Hypothalamus (tissue), 51 donors: ENCODE measurements at regions not wholly inside any gene's neighbourhood (a gene's known extent, or its start where the extent isn't known, plus 50 kb on each side); places are given as distances from the start of the nearest gene placed in this dataset.
"Not testable (repeated sequence)": the region's sequence is repeated elsewhere in the genome, so short reads cannot be mapped to it uniquely, and the experiment has no call there.

ENCODE experiments used
- DNase-seq, 51 donors: peaks; one replicate each; lab custom pipeline; 2025; lab: John Stamatoyannopoulos, UW

DNA sequence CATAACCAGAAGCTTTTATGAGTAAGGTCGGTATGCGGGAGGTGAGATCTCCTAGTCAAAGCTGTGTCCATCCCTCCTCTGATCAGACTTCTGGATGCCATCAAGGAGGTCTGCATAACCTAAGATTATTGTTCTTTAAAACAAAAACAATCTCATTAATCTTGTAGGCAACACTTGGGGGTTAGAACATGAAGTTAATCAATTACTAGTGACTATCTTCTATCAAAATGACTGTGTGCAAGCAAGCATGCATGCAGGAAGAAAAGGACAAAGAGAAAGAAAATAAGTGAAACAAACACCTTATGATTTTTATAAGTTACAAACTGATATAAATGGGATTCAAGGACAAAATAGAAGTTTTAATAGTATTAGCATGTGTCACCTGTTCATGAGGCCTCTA lies 2435.9 kb upstream of the PCDH20 start:
- no peak for DNase-seq

DNA sequence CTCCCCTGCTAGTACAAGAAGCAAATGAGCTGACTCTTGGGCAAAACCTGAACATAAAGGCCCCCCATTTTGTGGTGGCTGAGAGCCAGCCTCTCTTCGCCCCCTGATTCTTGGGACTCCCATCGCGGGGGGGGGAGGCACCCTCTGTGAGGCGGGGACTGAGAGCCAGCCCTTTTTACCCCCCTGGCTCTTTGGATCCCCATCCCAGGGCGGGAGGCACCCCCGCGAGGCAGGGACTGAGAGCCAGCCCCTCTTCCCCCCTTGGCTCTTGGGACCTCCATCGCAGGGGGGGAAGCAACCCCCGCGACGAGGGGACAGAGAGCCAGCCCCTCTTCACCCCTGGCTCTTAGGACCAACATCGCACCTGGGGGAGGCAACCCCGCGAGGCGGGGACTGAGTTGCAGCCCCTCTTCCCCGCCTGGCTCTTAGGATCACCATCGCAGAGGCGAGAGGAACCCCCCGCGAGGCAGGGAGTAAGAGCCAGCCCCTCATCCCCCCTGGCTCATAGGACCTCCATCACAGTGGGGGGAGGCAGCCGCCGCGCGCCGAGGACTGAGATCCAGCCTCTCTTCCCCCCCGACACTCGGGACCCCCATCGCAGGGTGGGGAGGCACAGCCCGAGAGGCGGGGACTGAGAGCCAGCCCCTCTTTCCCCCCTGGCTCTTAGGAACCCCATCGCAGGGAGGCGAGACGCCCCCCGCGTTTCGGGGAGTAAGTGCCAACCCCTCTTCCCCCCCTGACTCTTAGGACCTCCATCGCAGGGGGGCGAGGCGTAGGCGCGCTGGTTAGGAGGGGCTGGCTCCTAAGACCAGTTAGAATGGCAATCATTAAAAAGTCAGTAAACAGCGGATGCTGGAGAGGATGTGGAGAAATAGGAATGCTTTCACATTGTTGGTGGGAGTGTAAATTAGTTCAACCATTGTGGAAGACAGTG lies 2428.4 kb upstream of the PCDH20 start:
- DNase-seq: no peak

DNA sequence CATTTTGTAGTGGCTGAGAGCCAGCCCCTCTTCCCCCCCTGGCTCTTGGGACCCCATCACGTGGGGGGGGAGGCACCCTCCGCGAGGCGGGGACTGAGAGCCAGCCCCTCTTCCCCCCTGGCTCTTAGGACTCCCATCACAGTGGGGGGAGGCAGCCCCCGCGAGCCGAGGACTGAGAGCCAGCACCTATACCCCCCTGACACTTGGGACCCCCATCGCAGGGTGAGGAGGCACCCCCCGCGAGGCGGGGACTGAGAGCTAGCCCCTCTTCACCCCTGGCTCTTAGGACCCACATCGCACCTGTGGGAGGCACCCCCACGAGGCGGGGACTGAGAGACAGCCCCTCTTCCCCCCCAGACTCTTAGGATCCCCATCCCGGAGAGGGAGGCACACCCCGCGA lies 2426.5 kb upstream of the PCDH20 start:
- no peak for DNase-seq

DNA sequence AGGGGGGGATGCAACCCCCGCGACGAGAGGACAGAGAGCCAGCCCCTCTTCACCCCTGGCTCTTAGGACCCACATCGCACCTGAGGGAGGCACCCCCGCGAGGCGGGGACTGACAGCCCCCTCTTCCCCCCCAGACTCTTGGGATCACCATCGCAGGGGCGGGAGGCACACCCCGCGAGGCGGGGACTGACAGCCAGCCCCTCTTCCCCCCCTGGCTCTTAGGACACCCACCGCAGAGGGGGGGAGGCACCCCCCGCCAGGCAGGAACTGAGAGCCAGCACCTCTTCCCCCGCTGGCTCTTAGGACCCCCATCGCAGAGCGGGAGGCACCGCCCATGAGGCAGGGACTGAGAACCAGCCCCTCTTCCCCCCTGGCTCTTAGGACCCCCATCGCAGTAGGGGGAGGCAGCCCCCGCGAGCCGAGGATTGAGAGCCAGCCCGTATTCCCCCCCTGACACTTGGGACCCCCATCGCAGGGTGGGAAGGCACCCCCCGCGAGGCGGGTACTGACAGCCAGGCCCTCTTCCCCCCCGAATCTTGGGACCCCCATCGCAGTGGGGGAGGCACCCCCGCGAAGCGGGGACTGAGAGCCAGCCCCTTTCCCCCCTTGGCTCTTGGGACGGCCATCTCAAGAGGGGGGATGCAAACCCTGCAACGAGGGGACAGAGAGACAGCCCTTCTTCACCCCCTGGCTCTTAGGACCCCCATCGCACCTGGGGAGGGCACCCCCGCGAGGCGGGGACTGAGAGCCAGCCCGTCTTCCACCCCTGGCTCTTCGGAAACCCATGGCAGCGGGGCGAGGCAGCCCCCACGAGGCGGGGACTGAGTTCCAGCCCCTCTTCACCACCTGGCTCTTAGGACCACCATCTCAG lies 2425.1 kb upstream of the PCDH20 start:
- DNase-seq: no peak

DNA sequence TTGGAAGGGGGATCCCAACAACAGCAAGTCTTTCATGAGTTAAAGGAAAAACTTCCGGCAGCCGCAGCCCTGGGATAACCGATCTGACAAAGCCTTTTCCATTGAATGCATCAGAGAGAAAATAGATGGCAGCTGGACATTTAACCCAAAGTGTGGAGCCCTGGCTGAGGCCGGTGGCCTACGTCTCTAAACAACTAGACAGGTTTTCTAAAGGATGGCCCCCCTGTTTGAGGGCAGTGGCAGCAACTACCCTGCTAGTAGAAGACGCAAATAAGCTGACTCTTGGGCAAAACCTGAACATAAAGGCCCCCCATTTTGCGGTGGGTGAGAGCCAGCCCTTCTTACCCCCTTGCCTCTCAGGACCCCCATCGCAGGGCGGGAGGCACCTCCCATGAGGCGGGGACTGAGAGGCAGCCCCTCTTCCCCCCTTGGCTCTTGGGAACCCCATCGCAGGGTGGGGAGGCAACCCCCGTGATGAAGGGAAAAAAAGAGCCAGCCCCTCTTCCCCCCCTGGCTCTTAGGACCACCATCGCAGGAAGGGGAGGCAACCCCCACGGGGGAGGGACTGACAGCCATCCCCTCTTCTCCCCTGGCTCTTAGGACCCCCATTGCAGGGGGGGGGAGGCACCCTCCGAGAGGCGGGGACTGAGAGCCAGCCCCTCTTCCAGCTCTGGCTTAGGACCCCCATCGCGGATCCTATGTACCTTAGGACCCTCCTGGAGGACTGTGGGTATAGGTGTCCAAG lies 2422.9 kb upstream of the PCDH20 start:
- DNase-seq: no peak

DNA sequence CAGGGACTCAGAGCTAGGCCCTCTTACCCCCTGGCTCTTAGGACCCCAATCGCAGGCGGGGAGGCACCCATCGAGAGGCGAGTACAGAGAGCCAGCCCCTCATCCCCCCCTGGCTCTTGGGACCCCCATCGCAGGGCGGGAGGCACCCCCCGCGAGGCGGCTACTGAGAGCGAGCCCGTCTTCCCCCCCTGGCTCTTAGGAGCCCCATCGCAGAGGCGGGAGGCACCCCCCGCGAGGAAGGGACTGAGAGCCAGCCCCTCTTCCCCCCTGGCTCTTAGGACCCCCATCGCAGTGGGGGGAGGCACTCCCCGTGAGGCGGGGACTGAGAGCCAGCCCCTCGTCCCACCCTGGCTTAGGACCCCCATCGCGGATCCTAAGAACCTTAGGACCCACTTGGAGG lies 2422.1 kb upstream of the PCDH20 start:
- DNase-seq: not testable (repeated sequence)

DNA sequence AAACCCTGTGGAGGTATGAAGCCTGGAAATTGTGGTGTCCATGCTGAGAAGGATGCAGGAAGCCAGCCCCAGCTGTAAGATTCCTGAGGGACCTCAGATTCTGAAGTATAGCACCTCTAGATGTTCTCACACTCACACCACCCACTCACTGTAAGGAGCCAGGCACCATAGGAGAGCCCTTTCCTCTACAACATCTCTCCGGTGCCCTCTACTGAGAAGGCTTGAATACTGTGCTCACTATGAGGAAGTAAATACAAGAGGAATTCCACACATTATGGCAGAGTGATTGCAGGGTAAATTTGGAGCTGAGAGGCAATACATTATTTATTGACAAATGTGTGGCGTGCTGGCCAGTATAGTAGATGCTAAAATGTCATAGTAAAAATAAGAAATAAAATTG lies 2414.0 kb upstream of the PCDH20 start:
- DNase-seq: not testable (repeated sequence)

DNA sequence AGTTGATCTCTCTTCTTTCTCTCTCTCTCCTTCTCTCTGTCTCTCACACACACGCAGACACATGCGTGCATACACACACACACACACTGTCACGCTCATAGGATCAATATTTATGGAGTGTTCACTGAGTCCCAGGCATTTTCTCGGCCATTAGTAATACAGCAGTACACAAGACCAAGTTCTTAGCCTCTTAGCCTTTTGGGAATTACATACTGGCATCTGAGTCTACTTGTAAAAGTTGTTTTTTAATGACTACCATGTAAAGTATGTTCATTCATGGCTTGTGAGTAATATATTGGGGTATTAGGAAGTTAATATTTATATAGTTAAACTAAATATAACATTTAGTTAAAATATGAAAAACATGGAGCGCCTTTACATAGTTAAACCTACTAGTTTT lies 2406.1 kb upstream of the PCDH20 start:
- DNase-seq: not testable (repeated sequence)

DNA sequence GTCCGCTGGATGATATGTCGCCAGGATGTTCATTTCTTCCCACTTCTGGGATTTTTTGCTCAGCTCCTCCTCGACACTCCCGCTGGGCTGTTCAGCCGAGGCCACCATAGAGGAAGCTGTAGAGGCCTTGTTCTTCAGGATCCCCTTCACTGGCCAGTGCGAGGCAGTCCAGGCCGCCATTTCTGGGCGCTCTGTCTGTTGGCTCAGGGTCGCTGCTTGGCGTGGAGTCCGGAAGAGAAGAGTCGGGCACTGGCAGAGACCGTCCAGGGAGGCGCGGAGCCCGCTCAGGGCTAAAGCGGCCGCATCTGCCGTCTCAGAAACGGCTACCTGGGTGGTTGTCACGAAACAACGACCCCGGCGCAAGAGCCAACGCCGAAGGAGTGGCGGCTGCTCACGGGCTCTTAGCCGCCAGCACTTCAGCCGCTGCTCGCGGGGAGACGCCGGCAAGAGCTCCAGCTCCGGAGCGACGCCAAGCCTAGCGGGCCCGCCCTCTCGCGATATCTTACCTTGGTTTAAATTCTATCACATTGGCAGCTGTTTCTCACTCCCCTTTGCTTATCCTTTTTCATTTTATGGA lies 2395.9 kb upstream of the PCDH20 start:
- not testable (repeated sequence) for DNase-seq

DNA sequence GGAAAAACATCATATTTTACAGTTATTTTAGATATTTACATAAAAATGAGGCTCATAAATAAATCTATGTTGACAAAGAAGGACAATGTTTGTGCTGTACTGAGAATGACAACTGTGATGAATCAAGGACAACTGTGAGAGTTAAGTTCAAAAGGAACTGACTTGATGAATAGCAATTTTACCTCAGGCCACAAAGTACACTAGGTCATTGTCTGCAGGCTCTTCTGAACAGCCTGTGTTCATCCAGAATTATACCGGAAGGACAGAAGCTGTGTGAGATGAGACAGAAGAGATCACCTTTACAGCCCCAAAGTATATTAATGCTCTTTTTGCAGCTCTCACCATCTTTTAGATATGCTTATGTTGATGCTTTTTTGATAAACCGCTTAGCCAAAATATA lies 2375.5 kb upstream of the PCDH20 start:
- not testable (repeated sequence) for DNase-seq

DNA sequence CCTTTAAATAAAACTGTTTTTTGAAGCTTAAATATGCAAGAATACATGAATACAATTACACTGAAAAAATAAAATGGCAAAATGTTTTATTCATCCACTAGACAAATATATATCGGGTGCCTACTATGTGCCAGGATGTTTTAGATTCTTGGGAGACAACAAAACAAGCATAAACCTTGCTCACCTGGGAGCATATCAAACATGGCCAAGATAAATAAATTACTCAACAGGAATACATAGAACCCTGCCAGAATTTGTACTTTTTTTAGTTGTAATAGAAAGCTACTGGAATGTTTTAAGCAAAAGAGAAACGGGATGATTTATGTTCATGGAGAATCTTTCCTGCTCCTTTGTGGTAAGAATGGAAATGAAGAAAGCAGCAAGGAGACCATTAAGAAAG lies 2358.5 kb upstream of the PCDH20 start:
- DNase-seq: no peak

DNA sequence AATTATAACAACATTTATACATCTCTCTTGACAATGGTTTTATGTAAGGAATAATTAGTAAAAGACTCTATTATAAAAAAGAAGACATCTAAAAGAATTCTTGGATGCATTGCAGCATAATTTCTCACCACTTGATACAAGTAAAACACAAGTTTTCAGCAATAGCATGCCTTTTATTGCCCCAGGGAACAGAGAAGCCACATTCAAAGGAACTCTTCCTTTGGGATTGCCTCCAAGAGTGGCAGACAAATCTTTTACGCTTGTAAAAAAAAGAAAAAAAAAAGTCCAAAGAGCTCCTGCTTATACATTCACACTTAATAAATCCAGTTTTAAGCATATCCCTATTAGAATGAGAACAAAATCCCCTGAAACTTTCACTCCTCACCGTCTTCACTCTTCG lies 2357.8 kb upstream of the PCDH20 start:
- DNase-seq: no peak

DNA sequence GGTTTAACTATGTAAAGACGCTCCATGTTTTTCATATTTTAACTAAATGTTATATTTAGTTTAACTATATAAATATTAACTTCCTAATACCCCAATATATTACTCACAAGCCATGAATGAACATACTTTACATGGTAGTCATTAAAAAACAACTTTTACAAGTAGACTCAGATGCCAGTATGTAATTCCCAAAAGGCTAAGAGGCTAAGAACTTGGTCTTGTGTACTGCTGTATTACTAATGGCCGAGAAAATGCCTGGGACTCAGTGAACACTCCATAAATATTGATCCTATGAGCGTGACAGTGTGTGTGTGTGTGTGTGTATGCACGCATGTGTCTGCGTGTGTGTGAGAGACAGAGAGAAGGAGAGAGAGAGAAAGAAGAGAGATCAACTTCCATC lies 2342.0 kb upstream of the PCDH20 start:
- DNase-seq: not testable (repeated sequence)

DNA sequence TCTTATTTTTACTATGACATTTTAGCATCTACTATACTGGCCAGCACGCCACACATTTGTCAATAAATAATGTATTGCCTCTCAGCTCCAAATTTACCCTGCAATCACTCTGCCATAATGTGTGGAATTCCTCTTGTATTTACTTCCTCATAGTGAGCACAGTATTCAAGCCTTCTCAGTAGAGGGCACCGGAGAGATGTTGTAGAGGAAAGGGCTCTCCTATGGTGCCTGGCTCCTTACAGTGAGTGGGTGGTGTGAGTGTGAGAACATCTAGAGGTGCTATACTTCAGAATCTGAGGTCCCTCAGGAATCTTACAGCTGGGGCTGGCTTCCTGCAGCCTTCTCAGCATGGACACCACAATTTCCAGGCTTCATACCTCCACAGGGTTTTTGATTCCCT lies 2334.2 kb upstream of the PCDH20 start:
- not testable (repeated sequence) for DNase-seq

DNA sequence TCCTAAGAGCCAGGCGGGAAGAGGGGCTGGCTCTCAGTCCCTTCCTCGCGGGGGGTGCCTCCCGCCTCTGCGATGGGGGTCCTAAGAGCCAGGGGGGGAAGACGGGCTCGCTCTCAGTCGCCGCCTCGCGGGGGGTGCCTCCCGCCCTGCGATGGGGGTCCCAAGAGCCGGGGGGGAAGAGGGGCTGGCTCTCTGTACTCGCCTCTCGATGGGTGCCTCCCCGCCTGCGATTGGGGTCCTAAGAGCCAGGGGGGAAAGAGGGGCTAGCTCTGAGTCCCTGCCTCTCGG lies 2326.1 kb upstream of the PCDH20 start:
- not testable (repeated sequence) for DNase-seq

DNA sequence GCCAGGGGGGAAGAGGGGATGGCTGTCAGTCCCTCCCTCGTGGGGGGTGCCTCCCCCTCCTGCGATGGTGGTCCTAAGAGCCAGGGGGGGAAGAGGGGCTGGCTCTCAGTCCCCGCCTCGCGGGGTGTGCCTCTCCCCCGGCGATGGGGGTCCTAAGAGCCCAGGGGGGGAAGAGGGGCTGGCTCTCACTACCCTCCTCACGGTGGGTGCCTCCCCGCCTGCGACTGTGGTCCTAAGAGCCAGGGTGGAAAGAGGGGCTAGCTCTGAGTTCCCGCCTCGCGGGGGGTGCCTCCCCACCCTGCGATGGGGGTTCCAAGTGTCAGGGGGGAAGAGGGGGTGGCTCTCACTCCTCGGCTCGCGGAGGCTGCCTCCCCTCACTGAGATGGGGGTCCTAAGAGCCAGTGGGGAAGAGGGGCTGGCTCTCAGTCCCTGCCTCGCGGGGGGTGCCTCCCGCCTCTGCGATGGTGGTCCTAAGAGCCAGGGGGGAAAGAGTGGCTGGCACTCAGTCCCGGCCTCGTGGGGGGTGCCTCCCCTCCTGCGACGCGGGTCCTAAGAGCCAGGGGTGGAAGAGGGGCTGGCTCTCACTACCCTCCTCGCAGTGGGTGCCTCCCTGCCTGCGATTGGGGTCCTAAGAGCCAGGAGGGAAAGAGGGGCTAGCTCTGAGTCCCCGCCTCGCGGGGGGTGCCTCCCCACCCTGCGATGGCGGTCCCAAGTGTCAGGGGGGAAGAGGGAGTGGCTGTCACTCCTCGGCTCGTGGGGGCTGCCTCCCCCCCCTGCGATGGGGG lies 2325.6 kb upstream of the PCDH20 start:
- no peak for DNase-seq

DNA sequence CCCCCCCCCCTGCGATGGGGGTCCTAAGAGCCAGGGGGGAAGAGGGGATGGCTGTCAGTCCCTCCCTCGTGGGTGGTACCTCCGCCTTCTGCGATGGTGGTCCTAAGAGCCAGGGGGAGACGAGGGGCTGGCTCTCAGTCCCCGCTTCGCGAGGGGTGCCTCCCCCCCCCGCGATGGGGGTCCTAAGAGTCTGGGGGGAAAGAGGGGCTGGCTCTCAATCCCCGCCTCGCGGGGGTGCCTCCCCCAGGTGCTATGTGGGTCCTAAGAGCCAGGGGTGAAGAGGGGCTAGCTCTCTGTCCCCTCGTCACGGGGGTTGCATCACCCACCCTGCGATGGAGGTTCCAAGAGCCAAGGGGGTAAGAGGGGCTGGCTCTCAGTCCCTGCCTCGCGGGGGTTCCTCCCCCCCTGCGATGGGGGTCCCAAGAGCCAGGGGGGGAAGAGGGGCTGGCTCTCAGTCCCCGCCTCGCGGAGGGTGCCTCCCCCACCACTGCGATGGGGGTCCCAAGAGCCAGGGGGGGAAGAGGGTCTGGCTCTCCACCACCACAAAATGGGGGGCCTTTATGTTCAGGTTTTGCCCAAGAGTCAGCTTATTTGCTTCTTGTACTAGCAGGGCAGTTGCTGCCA lies 2323.6 kb upstream of the PCDH20 start:
- not testable (repeated sequence) for DNase-seq

DNA sequence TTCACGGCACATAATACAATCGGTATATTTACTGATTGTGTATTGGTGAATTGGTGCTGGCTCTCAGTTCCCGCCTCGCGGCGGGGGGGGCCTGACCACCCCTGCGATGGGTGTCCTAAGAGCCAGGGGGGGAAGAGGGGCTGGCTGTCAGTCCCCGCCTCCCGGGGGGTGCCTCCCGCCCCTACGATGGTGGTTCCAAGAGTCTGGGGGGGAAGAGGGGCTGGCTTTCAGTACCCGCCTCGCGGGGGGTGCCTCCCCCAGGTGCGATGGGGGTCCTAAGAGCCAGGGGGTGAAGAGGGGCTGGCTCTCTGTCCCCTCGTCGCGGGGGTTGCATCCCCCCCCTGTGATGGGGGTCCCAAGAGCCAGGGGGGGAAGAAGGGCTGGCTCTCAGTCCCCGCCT lies 2321.8 kb upstream of the PCDH20 start:
- DNase-seq: no peak

DNA sequence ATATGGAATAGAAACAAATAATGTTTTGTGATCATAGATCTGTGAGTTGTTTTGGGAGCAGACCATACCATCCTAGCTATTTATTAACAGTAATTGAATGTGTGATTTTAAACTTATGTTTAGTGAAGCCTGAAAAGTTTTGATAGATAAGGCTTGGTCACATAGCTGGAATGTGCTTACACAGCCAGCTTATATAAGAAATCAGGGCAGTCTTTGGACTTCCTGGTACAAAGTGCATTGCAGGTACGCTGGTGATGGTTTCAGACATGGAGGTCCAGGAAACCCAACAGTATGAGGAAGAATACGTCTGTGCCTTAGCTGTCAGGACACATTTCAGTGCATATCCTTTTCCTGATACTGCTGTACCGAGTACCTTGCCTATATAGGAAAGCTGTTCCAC lies 2316.2 kb upstream of the PCDH20 start:
- DNase-seq: no peak

DNA sequence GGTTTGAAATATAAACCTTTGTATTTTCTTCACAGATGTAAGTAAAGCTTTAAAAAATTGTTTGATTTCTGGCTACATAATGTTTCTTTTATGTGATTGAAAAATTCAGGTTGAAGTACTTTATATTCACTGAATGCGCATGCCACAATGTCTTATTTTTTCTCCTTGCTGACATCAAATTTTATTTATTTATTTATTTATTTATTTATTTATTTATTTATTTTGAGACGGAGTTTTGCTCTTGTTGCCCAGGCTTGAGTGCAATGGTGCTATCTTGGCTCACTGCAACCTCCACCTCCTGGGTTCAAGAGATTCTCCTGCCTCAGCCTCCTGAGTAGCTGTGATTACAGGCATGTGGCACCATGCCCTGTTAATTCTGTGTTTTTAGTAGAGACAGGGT lies 2296.5 kb upstream of the PCDH20 start:
- DNase-seq: not testable (repeated sequence)
